Vagina (tissue), 2 donors: ENCODE measurements at regions not wholly inside any gene's neighbourhood (a gene's known extent, or its start where the extent isn't known, plus 50 kb on each side); places are given as distances from the start of the nearest gene placed in this dataset.

ENCODE experiments used
- DNase-seq, 2 donors: peaks; one replicate each; pipeline ENCODE4 v3.0.0-alpha.2; 2017; ENCODE audit errors: extremely low spot score in 2 of 2
- H3K27ac ChIP-seq: fragments of 200-600 bp; sonication (generic); one replicate; pipeline ENCODE4 v1.5.1; 2019
- H3K27me3 ChIP-seq: fragments of 200-600 bp; sonication (generic); one replicate; pipeline ENCODE4 v1.5.1; 2019
- H3K36me3 ChIP-seq, 2 donors: fragments of 200-600 bp; sonication (generic); one replicate each; pipeline ENCODE4 v1.5.1; 2017 to 2019
- H3K4me1 ChIP-seq: fragments of 200-600 bp; sonication (generic); one replicate; pipeline ENCODE4 v1.5.1; 2019
- H3K4me3 ChIP-seq, 2 donors: fragments of 200-600 bp; sonication (generic); 1 replicate in 1 of 2; 2 replicates in 1 of 2; pipeline ENCODE4 v1.5.1; 2016 to 2019
- H3K9me3 ChIP-seq: fragments of 200-600 bp; sonication (generic); one replicate; pipeline ENCODE4 v1.5.1; 2019
- CTCF ChIP-seq, 3 experiments: fragments of 450-650 bp in 2 of 3; fragments of 200-600 bp in 1 of 3; sonication (generic) in 1 of 3; IDR thresholded peaks; one replicate each; pipeline ENCODE4 v1.5.1; 2017 to 2019; ENCODE audit warnings: antibody characterized with exemption in 3 of 3, mild to moderate bottlenecking in 2 of 3, moderate library complexity in 2 of 3
- POLR2A ChIP-seq, 2 donors: fragments of 450-650 bp; IDR thresholded peaks; one replicate each; pipeline ENCODE4 v1.6.1; 2017; ENCODE audit warnings: antibody characterized with exemption in 2 of 2, mild to moderate bottlenecking in 2 of 2, moderate library complexity in 2 of 2
- POLR2AphosphoS5 ChIP-seq, 2 donors: sonication (generic); formaldehyde crosslinking; IDR thresholded peaks; one replicate each; pipeline ENCODE4 v1.9.0; 2017; ENCODE audit warnings: antibody characterized with exemption in 2 of 2, mild to moderate bottlenecking in 2 of 2, low read depth in 1 of 2; ENCODE audit not compliant: insufficient read depth in 1 of 2
- intact Hi-C: fragments of 100-400 bp; cut with DNase I; formaldehyde crosslinking; loops from one replicate; pipeline ENCODE4 v1.15.1; 2023

GRCh38 chr2:103423100-103423499 is 661.3 kb downstream of the TMEM182 start:
- H3K4me3 ChIP-seq, result no peak overlapping the region
- H3K27me3 ChIP-seq, result no peaks in the 10 kb centered on the region
- no peak for TF ChIP-seq CTCF (IDR thresholded peaks at IDR 0.05)
- TF ChIP-seq POLR2A (IDR thresholded peaks at IDR 0.05), result no peak
- TF ChIP-seq POLR2AphosphoS5 (IDR thresholded peaks at IDR 0.05; ENCODE audit: insufficient read depth in 1 of 2, low read depth in 1 of 2), result no peak
- no peaks in the 10 kb centered on the region for H3K4me1 ChIP-seq
- no peaks in the 10 kb centered on the region for H3K36me3 ChIP-seq
- no peak overlapping the region for H3K27ac ChIP-seq
- no peaks in the 10 kb centered on the region for H3K9me3 ChIP-seq
- no peak for DNase-seq
- intact Hi-C loops, result no loop called here

GRCh38 chr2:103427567-103427966 is 665.7 kb downstream of the TMEM182 start:
- Histone ChIP-seq H3K36me3 (no peaks in the 10 kb centered on the region), H3K9me3 (no peaks in the 10 kb centered on the region), H3K27me3 (no peaks in the 10 kb centered on the region), H3K27ac (no peak overlapping the region), H3K4me3 (no peak overlapping the region), H3K4me1 (no peaks in the 10 kb centered on the region)
- intact Hi-C loops, result no loop called here
- no peak for TF ChIP-seq POLR2A (IDR thresholded peaks at IDR 0.05)
- no peak for TF ChIP-seq POLR2AphosphoS5 (IDR thresholded peaks at IDR 0.05; ENCODE audit: insufficient read depth in 1 of 2, low read depth in 1 of 2)
- no peak for TF ChIP-seq CTCF (IDR thresholded peaks at IDR 0.05)
- DNase-seq, result no peak

- H3K27ac ChIP-seq, result no peak overlapping the region
- intact Hi-C loops, result no loop called here
- no peaks in the 10 kb centered on the region for H3K9me3 ChIP-seq
- no peaks in the 10 kb centered on the region for H3K27me3 ChIP-seq
- DNase-seq, result no peak
- no peaks in the 10 kb centered on the region for H3K36me3 ChIP-seq
- TF ChIP-seq POLR2A (IDR thresholded peaks at IDR 0.05), result no peak
- no peak for TF ChIP-seq POLR2AphosphoS5 (IDR thresholded peaks at IDR 0.05; ENCODE audit: insufficient read depth in 1 of 2, low read depth in 1 of 2)
- no peak for TF ChIP-seq CTCF (IDR thresholded peaks at IDR 0.05)
- H3K4me1 ChIP-seq, result no peaks in the 10 kb centered on the region
- H3K4me3 ChIP-seq, result no peak overlapping the region
Observed at GRCh38 chr2:103430191-103430590, 668.4 kb downstream of the TMEM182 start.

- H3K27ac ChIP-seq, result no peak overlapping the region
- no peak overlapping the region for H3K4me3 ChIP-seq
- TF ChIP-seq POLR2A (IDR thresholded peaks at IDR 0.05), result no peak
- no peak for TF ChIP-seq CTCF (IDR thresholded peaks at IDR 0.05)
- TF ChIP-seq POLR2AphosphoS5 (IDR thresholded peaks at IDR 0.05; ENCODE audit: insufficient read depth in 1 of 2, low read depth in 1 of 2), result no peak
- no peaks in the 10 kb centered on the region for H3K4me1 ChIP-seq
- no peaks in the 10 kb centered on the region for H3K36me3 ChIP-seq
- intact Hi-C loops, result no loop called here
- no peaks in the 10 kb centered on the region for H3K27me3 ChIP-seq
- no peaks in the 10 kb centered on the region for H3K9me3 ChIP-seq
- DNase-seq, result no peak
Observed at GRCh38 chr2:103435010-103435409, 673.2 kb downstream of the TMEM182 start.

- no peaks in the 10 kb centered on the region for H3K4me1 ChIP-seq
- DNase-seq, result no peak
- H3K4me3 ChIP-seq, result no peak overlapping the region
- no peaks in the 10 kb centered on the region for H3K36me3 ChIP-seq
- H3K27ac ChIP-seq, result no peak overlapping the region
- TF ChIP-seq POLR2A (IDR thresholded peaks at IDR 0.05) (no peak), CTCF (IDR thresholded peaks at IDR 0.05) (no peak), POLR2AphosphoS5 (IDR thresholded peaks at IDR 0.05; ENCODE audit: insufficient read depth in 1 of 2, low read depth in 1 of 2) (no peak)
- H3K9me3 ChIP-seq, result no peaks in the 10 kb centered on the region
- no peaks in the 10 kb centered on the region for H3K27me3 ChIP-seq
- intact Hi-C loops, result no loop called here
Observed at GRCh38 chr2:103437161-103437560, 675.3 kb downstream of the TMEM182 start.
